CD4-positive, alpha-beta T cell treated with Interferon alpha-2 for 1 hour (primary cell): ENCODE measurements at regions not wholly inside any gene's neighbourhood (a gene's known extent, or its start where the extent isn't known, plus 50 kb on each side); places are given as distances from the start of the nearest gene placed in this dataset.

Experiments used
- DNase-seq, 2 donors: peaks; one replicate each; pipeline ENCODE4 v3.0.0-alpha.2; 2020 to 2022

GRCh38 chr13:22461854-22462490 is 718.8 kb upstream of the SGCG start:
- no peak for DNase-seq

DNA sequence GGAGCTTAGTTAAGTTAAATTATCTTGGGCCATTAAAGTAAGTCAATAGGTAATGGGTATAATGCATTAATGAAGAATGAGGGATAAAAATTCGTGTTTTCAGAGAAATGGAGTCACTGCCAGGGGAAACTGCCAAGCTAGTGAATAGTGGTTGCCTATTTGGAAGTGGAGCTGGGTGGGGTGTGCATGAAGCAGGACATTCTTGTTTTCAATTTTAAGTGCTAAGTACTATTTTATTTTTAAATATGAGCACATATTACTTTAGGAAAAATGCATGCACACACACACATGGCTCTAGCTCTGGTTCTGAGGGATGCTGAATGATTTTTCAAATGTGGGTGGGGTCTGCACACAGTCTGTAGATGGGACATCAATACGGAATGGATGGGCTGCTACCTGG is 717.7 kb upstream of the SGCG start:
- no peak for DNase-seq

- no peak for DNase-seq
Measured at GRCh38 chr13:22468045-22468444, 712.7 kb upstream of the SGCG start.

DNA sequence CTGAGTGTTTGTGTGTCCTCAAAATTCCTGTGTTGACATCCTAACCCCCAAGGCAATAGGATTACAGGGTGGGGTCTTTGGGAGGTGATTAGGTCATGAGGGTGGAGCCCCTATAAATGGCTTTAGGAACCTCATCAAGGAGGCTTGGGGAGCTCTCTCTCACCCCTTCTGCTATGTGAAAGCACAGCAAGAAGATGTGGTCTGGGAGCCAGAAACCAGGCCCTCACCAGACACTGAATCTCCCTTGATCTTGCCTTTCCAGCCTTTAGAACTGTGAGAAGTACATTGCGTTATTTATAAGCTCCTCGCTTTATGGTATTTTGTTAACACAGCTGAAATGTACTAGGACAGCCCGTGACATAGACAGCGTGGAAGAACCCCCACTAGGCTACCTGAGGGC is 712.0 kb upstream of the SGCG start:
- DNase-seq, result no peak

- DNase-seq, result no peak
Measured at GRCh38 chr13:22469452-22469851, 711.3 kb upstream of the SGCG start.

- no peak for DNase-seq
Measured at GRCh38 chr13:22470075-22470474, 710.7 kb upstream of the SGCG start.

- DNase-seq, result no peak
Measured at GRCh38 chr13:22482496-22483000, 698.2 kb upstream of the SGCG start.

DNA sequence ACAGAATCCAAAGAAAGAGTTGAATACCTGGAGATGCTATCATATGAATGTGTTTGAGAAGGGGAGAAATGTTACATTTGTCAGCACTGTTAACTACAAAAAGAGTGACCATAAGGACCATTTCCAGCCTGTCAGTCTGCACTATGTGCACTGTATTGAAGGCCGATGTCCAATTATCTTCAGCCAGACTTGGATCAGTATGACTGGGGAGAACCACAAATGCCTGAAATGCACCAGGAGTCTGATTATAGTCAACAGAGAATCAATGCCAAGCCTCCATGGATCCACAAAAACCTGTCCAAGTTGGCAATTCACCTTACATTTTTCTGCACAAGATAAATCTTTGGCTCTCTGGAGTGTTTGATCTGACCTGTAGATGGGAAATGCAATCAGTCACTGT is 697.5 kb upstream of the SGCG start:
- DNase-seq, result no peak

DNA sequence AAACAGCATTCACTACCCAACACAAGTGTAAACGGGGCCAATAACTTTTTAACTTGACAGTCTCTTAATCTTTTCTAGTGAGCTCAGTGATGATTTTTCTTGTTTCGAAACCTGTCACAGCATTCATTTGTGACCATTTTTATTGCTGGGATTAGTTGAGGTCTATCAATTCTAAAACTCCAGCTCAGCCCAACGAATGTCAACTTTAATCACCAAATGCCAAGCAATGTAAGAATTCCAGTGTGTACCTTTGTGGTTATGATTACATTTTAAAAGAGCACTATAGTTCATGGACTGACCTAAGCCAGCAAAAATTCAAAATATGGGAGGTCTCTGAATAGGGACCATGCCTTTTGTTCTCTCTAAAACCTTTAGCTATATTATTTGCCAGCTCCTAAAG is 694.3 kb upstream of the SGCG start:
- no peak for DNase-seq

GRCh38 chr13:22487932-22488331 is 692.8 kb upstream of the SGCG start:
- no peak for DNase-seq

DNA sequence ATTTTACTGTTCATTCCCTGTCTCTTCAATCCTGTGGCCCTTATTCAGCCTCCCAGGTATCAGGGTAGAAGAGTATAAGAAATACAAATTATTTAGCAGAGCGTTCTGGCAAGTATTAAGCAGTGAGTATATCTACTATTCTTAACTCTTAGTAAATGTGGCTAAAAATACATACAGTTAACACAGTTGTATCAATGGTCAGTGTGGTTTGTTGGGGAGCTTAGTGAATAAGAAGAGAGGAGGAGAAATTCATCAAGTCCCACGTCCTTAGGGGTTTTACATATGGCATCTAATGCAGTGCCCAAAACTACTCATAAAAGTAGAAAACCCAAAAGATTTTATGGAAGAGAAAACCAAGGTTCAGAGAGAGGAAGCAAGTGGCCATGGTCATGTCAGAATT is 691.0 kb upstream of the SGCG start:
- DNase-seq, result no peak

DNA sequence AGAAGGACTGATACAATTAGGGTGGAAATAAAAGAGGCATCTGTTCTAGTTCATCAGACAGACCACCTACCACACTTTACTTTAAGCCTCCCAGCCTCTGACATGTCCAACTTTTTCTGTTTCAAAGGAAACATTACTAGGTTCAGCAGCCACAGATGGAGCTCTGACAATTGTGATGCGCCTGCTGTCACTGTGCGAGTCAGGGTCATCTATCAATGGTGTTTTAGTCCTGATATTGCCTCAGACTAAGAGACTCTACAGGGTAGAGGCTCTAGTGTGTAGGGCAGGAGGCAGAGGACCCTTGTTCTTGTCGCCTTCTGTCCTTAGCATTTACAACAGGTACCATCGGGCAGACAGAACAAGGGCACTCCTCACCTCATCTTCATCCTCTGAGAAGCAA is 685.0 kb upstream of the SGCG start:
- DNase-seq, result no peak

- DNase-seq, result no peak
Measured at GRCh38 chr13:22496803-22497508, 683.8 kb upstream of the SGCG start.

- no peak for DNase-seq
Measured at GRCh38 chr13:22497991-22498780, 682.6 kb upstream of the SGCG start.

DNA sequence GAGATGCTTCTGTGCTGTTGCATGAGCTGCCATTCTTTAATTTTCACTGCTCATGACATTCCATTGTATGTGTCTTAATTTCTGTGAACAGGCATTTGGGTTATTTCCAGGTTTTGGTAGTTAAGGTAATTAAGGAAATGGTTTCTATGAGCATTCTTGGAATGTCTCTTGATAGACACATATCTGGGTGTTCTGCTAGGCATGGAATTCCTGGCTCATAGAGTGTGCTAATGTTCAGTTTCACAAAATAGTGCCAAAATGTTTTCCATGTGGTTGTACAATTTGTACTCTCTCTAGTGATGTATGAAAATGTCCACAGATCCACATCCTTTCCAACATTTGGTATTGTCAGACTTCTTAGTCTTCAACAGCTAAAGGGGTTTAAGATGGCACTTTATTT is 680.9 kb upstream of the SGCG start:
- DNase-seq, result no peak

GRCh38 chr13:22505489-22505888 is 675.3 kb upstream of the SGCG start:
- no peak for DNase-seq

- DNase-seq, result no peak
Measured at GRCh38 chr13:22506096-22506691, 674.6 kb upstream of the SGCG start.

GRCh38 chr13:22517544-22517943 is 663.2 kb upstream of the SGCG start:
- no peak for DNase-seq

- no peak for DNase-seq
Measured at GRCh38 chr13:22536851-22537250, 643.9 kb upstream of the SGCG start.

DNA sequence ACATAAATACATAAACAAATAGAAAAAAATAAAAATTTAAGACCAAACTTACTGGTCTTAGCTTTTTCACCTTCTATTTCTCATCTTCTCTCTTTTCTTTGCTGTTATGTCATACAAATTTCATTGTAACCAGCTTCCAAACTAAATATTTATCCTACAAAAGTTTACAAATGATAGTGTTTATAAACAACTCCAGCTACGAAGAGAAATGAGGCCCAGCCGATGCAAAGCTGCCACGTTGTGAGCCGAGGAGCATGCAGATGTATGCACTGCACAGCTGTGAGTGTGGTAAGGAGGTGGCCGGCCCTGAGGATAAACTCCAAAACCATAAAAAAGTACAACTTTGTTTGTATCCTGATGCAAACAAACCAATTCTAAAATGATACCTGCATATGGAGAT is 642.4 kb upstream of the SGCG start:
- no peak for DNase-seq

DNA sequence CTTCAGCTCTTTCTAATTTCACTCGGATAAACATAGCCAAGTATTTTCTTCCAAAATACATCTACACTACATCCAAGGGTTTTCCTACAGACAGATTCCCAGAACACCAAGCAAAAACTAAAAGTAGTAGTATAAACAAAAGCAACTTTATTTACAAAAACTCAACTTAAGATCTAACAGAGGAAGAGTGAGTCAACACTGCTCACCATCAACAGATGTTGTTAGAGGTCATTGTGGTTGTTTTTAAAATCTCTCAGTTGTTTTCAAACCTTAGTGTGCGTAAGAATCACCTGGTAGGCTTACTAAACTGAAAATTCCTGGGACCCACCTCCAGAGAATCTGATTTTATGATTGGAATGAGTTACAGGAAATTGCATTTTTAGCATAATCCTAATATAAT is 631.7 kb upstream of the SGCG start:
- no peak for DNase-seq

GRCh38 chr13:22561581-22561980 is 619.2 kb upstream of the SGCG start:
- DNase-seq, result no peak

DNA sequence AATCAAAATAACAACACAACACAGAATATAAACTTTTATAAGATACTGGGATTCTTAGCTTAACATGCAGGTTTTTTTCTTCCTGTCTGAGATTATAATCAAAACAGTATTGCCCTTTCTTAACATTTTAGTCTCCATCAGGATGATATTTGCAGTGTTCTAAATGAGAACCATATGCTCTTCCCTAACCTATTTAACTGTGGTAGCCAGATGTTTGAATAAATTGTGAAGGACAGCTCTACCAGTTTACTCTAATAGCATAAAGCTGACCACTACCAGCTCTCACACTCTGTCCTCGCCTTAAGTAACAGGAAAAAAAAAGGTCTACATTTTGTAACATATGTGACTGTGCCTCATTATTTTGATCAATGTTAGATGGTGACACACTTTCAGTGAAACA is 618.7 kb upstream of the SGCG start:
- no peak for DNase-seq

GRCh38 chr13:22563272-22563671 is 617.5 kb upstream of the SGCG start:
- no peak for DNase-seq
